ENCODE measurements at regions not wholly inside any gene's neighbourhood (a gene's known extent, or its start where the extent isn't known, plus 50 kb on each side); places are given as distances from the start of the nearest gene placed in this dataset.

- no peak for DNase-seq
- H3K4me2 ChIP-seq (ENCODE audit: insufficient read depth, insufficient read length, low read length) = no peak overlapping the region
- no CpG with 5 or more reads among the region's 1 CpG for WGBS (ENCODE audit: extremely low coverage, insufficient read length, low lambda C conversion rate)
These were observed 73.4 kb upstream of the AVPR1A start for GRCh38 chr12:63224396-63224795.

More at GRCh38 chr12:63224396-63224795, 73.4 kb upstream of the AVPR1A start:
- H3K9me3 ChIP-seq (ENCODE audit: control insufficient read depth, low read depth, low read length) = no peaks in the 10 kb centered on the region
- no peak overlapping the region for H4K5ac ChIP-seq (ENCODE audit: insufficient read length, low read depth, low read length)
- H2BK20ac ChIP-seq (ENCODE audit: low read depth, low read length, poor library complexity, severe bottlenecking) = no peak overlapping the region
- Mint-ChIP-seq H3K4me3 (no peak overlapping the region), H3K36me3 (ENCODE audit: insufficient read depth in 1 of 3, low read depth in 3 of 3) (no peaks in the 10 kb centered on the region), H3K27me3 (ENCODE audit: low read depth) (no peaks in the 10 kb centered on the region; the same call in 1 of the 2 replicates), H3K27ac (no peak overlapping the region), H3K4me1 (peaks cover 6 to 7% of the 10 kb centered on the region in 2 experiments), H3K9me3 (no peaks in the 10 kb centered on the region)
- no peak overlapping the region for H2BK5ac ChIP-seq (ENCODE audit: insufficient read length, low read length)
- no peaks in the 10 kb centered on the region for H4K20me1 ChIP-seq (ENCODE audit: control insufficient read depth, insufficient read depth, insufficient read length)
- H3K56ac ChIP-seq (ENCODE audit: insufficient read length, low read depth, low read length) = no peak overlapping the region
- H2AFZ ChIP-seq (ENCODE audit: low read length) = no peak overlapping the region
- no peak overlapping the region for H4K91ac ChIP-seq (ENCODE audit: insufficient read length, low read depth, low read length)
- no peaks in the 10 kb centered on the region for H3K79me2 ChIP-seq (ENCODE audit: insufficient read depth, low read length)
- no peak overlapping the region for H3K18ac ChIP-seq (ENCODE audit: insufficient read length, low read depth, low read length)
- no peak overlapping the region for H4K8ac ChIP-seq (replicated peaks; ENCODE audit: insufficient read length, low read depth, low read length)
- no peaks in the 10 kb centered on the region; the same call in 1 of the 2 replicates for H3K4me1 ChIP-seq (ENCODE audit: insufficient read depth, low read length)
- no peak overlapping the region for H3K9ac ChIP-seq (ENCODE audit: extremely low read depth, insufficient read length, low read length)
- TF ChIP-seq, protein P1, sequence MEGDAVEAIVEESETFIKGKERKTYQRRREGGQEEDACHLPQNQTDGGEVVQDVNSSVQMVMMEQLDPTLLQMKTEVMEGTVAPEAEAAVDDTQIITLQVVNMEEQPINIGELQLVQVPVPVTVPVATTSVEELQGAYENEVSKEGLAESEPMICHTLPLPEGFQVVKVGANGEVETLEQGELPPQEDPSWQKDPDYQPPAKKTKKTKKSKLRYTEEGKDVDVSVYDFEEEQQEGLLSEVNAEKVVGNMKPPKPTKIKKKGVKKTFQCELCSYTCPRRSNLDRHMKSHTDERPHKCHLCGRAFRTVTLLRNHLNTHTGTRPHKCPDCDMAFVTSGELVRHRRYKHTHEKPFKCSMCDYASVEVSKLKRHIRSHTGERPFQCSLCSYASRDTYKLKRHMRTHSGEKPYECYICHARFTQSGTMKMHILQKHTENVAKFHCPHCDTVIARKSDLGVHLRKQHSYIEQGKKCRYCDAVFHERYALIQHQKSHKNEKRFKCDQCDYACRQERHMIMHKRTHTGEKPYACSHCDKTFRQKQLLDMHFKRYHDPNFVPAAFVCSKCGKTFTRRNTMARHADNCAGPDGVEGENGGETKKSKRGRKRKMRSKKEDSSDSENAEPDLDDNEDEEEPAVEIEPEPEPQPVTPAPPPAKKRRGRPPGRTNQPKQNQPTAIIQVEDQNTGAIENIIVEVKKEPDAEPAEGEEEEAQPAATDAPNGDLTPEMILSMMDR (conservative IDR thresholded peaks at IDR 0.05) = no peak
- H3T11ph ChIP-seq (ENCODE audit: low read length) = no peak overlapping the region
- no peak overlapping the region for H2BK15ac ChIP-seq (ENCODE audit: low read depth, low read length)
- no peak overlapping the region for H3K4ac ChIP-seq (ENCODE audit: low read depth, low read length)
- H2BK12ac ChIP-seq (ENCODE audit: insufficient read length, low read depth, low read length) = no peak overlapping the region
- no peaks in the 10 kb centered on the region for H3K23me2 ChIP-seq (ENCODE audit: insufficient read length, low read depth, low read length, poor library complexity, severe bottlenecking)
- H3K14ac ChIP-seq (ENCODE audit: insufficient read depth, low read length) = no peak overlapping the region
- no peak overlapping the region for H3K27ac ChIP-seq (ENCODE audit: insufficient read length, low read depth, low read length)
- no peak overlapping the region for H3K23ac ChIP-seq (ENCODE audit: insufficient read length, low read depth, low read length)
- H2BK120ac ChIP-seq (ENCODE audit: low read depth, low read length, poor library complexity, severe bottlenecking) = no peak overlapping the region
- no peaks in the 10 kb centered on the region for H3K79me1 ChIP-seq (ENCODE audit: insufficient read depth, low read depth, low read length, poor library complexity, severe bottlenecking)
- no peak overlapping the region for H2AK5ac ChIP-seq (ENCODE audit: insufficient read length, low read length)
- no peaks in the 10 kb centered on the region for H3K27me3 ChIP-seq (ENCODE audit: insufficient read depth, low read length)
